ENCODE measurements at regions not wholly inside any gene's neighbourhood (a gene's known extent, or its start where the extent isn't known, plus 50 kb on each side); places are given as distances from the start of the nearest gene placed in this dataset.

GRCh38 chr4:124863040-124863545, 150.6 kb upstream of the ANKRD50 start (continued):
- TF ChIP-seq ATF3 (IDR thresholded peaks at IDR 0.05; ENCODE audit: borderline replicate concordance, extremely low read depth, low read depth, low read length) (no peak), ZNF687 (IDR thresholded peaks at IDR 0.05) (no peak), GATAD2B (conservative IDR thresholded peaks at IDR 0.05; ENCODE audit: low read depth) (no peak), ZNF592 (IDR thresholded peaks at IDR 0.05) (no peak)

Data from GM12878 (cell line).